ELR (cell line): ENCODE measurements at regions not wholly inside any gene's neighbourhood (a gene's known extent, or its start where the extent isn't known, plus 50 kb on each side); places are given as distances from the start of the nearest gene placed in this dataset.
A peak's percentile ranks its signal among the peaks of the same experiment; 100 is the strongest.

Experiments
- DNase-seq: peaks from one replicate; pipeline ENCODE4 v3.0.0-alpha.2; 2015; ENCODE audit warnings: low read depth

- DNase-seq = no peak
These were observed 158.6 kb upstream of the BDNF start for GRCh38 chr11:27858866-27859265.

- no peak for DNase-seq
These were observed 157.3 kb upstream of the BDNF start for GRCh38 chr11:27857588-27857987.

GRCh38 chr11:27857014-27857413 is 156.8 kb upstream of the BDNF start:
- DNase-seq = no peak

GRCh38 chr11:27848423-27848822 is 148.2 kb upstream of the BDNF start:
- DNase-seq = no peak

- DNase-seq = no peak
These were observed 147.2 kb upstream of the BDNF start for GRCh38 chr11:27847496-27847895.

- DNase-seq = no peak
These were observed 142.0 kb upstream of the BDNF start for GRCh38 chr11:27842290-27842689.

- DNase-seq = no peak
These were observed 140.8 kb upstream of the BDNF start for GRCh38 chr11:27841023-27841422.

- DNase-seq = peak; percentile 54
These were observed 139.1 kb upstream of the BDNF start for GRCh38 chr11:27839226-27839913.

GRCh38 chr11:27838674-27839073 is 138.4 kb upstream of the BDNF start:
- DNase-seq = no peak

- DNase-seq = no peak
These were observed 137.8 kb upstream of the BDNF start for GRCh38 chr11:27837895-27838563.

- no peak for DNase-seq
These were observed 130.0 kb upstream of the BDNF start for GRCh38 chr11:27830206-27830605.

- DNase-seq = no peak
These were observed 120.0 kb upstream of the BDNF start for GRCh38 chr11:27820249-27820648.

- DNase-seq = no peak
These were observed 115.9 kb upstream of the BDNF start for GRCh38 chr11:27816197-27816596.

- DNase-seq = peak; percentile 26
These were observed 112.1 kb upstream of the BDNF start for GRCh38 chr11:27812341-27812740.

- DNase-seq = peak; percentile 36
These were observed 107.3 kb upstream of the BDNF start for GRCh38 chr11:27807596-27807995.

- DNase-seq = no peak
These were observed 105.9 kb upstream of the BDNF start for GRCh38 chr11:27806122-27806521.

GRCh38 chr11:27795955-27796861 is 96.0 kb upstream of the BDNF start:
- DNase-seq = no peak

- DNase-seq = no peak
These were observed 86.6 kb upstream of the BDNF start for GRCh38 chr11:27786864-27787263.

- DNase-seq = no peak
These were observed 86.1 kb upstream of the BDNF start for GRCh38 chr11:27786331-27786730.

- no peak for DNase-seq
These were observed 83.6 kb upstream of the BDNF start for GRCh38 chr11:27783701-27784355.

GRCh38 chr11:27777033-27777432 is 76.8 kb upstream of the BDNF start:
- peak; percentile 13 for DNase-seq

GRCh38 chr11:27773884-27774283 is 73.6 kb upstream of the BDNF start:
- no peak for DNase-seq
